ENCODE measurements at regions not wholly inside any gene's neighbourhood (a gene's known extent, or its start where the extent isn't known, plus 50 kb on each side); places are given as distances from the start of the nearest gene placed in this dataset.

- TF ChIP-seq, protein P1, sequence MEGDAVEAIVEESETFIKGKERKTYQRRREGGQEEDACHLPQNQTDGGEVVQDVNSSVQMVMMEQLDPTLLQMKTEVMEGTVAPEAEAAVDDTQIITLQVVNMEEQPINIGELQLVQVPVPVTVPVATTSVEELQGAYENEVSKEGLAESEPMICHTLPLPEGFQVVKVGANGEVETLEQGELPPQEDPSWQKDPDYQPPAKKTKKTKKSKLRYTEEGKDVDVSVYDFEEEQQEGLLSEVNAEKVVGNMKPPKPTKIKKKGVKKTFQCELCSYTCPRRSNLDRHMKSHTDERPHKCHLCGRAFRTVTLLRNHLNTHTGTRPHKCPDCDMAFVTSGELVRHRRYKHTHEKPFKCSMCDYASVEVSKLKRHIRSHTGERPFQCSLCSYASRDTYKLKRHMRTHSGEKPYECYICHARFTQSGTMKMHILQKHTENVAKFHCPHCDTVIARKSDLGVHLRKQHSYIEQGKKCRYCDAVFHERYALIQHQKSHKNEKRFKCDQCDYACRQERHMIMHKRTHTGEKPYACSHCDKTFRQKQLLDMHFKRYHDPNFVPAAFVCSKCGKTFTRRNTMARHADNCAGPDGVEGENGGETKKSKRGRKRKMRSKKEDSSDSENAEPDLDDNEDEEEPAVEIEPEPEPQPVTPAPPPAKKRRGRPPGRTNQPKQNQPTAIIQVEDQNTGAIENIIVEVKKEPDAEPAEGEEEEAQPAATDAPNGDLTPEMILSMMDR (IDR thresholded peaks at IDR 0.05; ENCODE audit: insufficient read depth, low read depth, low read length, missing control alignments) = no peak
- H3K4me3 ChIP-seq (ENCODE audit: low read depth, low read length) = no peak overlapping the region
- DNase-seq (ENCODE audit: low read depth) = no peak
Measured at GRCh38 chr2:212736385-212736726, 197.8 kb upstream of the ERBB4 start.

DNA sequence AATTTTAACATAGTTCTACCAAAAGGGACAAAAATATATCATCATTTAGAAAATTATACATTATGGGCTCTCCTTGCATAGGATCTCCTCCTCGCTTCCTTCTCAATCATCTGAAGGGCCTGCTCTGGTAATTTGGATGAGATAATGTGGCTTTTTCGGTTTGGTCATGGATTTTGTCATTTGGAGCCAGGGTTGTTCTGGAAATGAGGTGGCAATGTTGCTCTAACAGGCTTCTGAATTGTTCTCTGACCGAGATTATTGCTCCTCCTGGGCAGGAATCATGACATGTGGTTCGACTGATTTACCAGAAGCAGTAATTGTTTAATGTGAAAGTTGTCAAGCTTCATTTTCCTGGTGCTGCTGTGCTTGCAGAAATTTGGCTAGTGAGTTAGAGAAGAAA lies 194.7 kb upstream of the ERBB4 start:
- no peak overlapping the region for H3K4me3 ChIP-seq (ENCODE audit: low read depth, low read length)
- TF ChIP-seq, protein P1 (IDR thresholded peaks at IDR 0.05; ENCODE audit: insufficient read depth, low read depth, low read length, missing control alignments) = no peak
- peak; percentile 76 for DNase-seq (ENCODE audit: low read depth)

- H3K4me3 ChIP-seq (ENCODE audit: low read depth, low read length) = no peak overlapping the region
- peak; percentile 30 for DNase-seq (ENCODE audit: low read depth)
- TF ChIP-seq, protein P1 (IDR thresholded peaks at IDR 0.05; ENCODE audit: insufficient read depth, low read depth, low read length, missing control alignments) = no peak
Measured at GRCh38 chr2:212732860-212733259, 194.3 kb upstream of the ERBB4 start.

GRCh38 chr2:212730994-212731393 lies 192.4 kb upstream of the ERBB4 start:
- TF ChIP-seq, protein P1 (IDR thresholded peaks at IDR 0.05; ENCODE audit: insufficient read depth, low read depth, low read length, missing control alignments) = no peak
- no peak overlapping the region for H3K4me3 ChIP-seq (ENCODE audit: low read depth, low read length)
- DNase-seq (ENCODE audit: low read depth) = peak; percentile 88

DNA sequence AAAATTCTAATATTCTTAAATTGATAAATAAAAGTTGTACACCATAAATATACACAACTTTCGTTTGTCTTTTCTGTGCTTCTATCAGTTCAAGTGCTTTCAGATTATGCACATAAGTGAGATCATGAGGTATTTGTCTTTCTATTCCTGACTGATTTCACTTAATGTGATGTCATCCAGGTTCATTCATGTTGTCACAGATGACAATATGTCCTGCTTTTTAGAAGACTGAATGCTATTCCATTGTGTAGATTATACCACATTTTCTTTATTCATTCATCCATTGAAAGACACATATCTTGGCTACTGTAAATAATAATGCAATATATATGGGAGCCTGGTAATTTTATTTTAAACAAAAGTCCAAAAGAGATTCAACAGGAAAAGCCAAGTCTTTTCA lies 190.1 kb upstream of the ERBB4 start:
- no peak overlapping the region for H3K4me3 ChIP-seq (ENCODE audit: low read depth, low read length)
- TF ChIP-seq, protein P1 (IDR thresholded peaks at IDR 0.05; ENCODE audit: insufficient read depth, low read depth, low read length, missing control alignments) = no peak
- DNase-seq (ENCODE audit: low read depth) = no peak

- DNase-seq (ENCODE audit: low read depth) = peak; percentile 81
- TF ChIP-seq, protein P1 (IDR thresholded peaks at IDR 0.05; ENCODE audit: insufficient read depth, low read depth, low read length, missing control alignments) = no peak
- H3K4me3 ChIP-seq (ENCODE audit: low read depth, low read length) = no peak overlapping the region
Measured at GRCh38 chr2:212727751-212728150, 189.1 kb upstream of the ERBB4 start.

GRCh38 chr2:212726403-212726802 lies 187.8 kb upstream of the ERBB4 start:
- no peak overlapping the region for H3K4me3 ChIP-seq (ENCODE audit: low read depth, low read length)
- DNase-seq (ENCODE audit: low read depth) = peak; percentile 36
- TF ChIP-seq, protein P1 (IDR thresholded peaks at IDR 0.05; ENCODE audit: insufficient read depth, low read depth, low read length, missing control alignments) = no peak
